ACHN (cell line): ENCODE measurements at regions not wholly inside any gene's neighbourhood (a gene's known extent, or its start where the extent isn't known, plus 50 kb on each side); places are given as distances from the start of the nearest gene placed in this dataset.

ENCODE experiments used
- DNase-seq: peaks from one replicate; pipeline ENCODE4 v3.0.0-alpha.2; 2015
- in situ Hi-C: cut with HindIII; loops from 2 replicates; pipeline ENCODE4 v1.10.0; 2017; ENCODE audit warnings: low sequenced_read_pairs, low pct_ligation_motif_present, low pct_unique_long_range_greater_than_20kb

- in situ Hi-C loops = no loop called here
- DNase-seq = no peak
Measured at GRCh38 chrX:118167361-118167760, 50.8 kb upstream of the KLHL13 start.

DNA sequence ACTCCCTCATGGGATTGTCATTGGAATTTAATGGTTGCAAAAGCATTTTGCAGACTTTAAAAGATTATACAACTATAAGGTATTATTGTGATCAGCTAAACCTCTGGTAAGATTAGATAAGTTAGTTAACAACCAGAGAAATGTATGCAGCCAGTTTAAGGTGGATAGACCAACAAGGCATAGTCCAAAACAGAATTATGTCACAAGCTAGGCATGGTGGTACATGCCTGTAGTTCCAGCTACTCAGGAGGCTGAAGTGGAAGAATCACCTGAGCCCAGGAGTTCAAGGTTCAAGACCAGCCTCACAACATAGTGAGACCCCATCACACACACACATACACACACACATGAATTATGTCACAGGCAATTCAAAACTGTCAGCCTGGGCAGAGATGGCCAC is 54.7 kb upstream of the KLHL13 start:
- in situ Hi-C loops = no loop called here

GRCh38 chrX:118174516-118175098 is 58.0 kb upstream of the KLHL13 start:
- DNase-seq = no peak
- in situ Hi-C loops = no loop called here

More for the DNA sequence above, 54.7 kb upstream of the KLHL13 start:
- no peak for DNase-seq

GRCh38 chrX:118177708-118178107 is 61.1 kb upstream of the KLHL13 start:
- DNase-seq = no peak
- in situ Hi-C loops = no loop called here

DNA sequence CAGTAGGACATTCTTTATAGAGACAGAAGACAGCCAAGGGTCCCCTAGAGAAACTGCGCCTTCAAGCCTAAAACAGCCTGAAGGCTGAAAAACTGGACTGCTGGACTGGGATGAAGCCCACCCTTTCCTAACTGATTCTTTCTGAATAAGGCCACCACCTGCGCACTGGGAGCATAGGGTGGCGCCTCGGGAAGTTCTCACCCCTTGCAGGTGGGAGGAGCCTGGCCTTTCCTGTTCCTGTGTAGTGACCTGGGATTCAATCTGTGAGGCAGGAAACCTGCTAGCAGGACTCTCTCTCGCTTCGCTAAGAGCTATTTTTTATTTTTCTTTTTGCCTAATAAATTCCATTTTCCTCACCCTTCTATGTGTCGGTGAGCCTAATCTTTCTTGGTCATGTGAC is 61.8 kb upstream of the KLHL13 start:
- DNase-seq = no peak
- in situ Hi-C loops = no loop called here

- DNase-seq = no peak
- in situ Hi-C loops = no loop called here
Measured at GRCh38 chrX:118179161-118179560, 62.6 kb upstream of the KLHL13 start.

DNA sequence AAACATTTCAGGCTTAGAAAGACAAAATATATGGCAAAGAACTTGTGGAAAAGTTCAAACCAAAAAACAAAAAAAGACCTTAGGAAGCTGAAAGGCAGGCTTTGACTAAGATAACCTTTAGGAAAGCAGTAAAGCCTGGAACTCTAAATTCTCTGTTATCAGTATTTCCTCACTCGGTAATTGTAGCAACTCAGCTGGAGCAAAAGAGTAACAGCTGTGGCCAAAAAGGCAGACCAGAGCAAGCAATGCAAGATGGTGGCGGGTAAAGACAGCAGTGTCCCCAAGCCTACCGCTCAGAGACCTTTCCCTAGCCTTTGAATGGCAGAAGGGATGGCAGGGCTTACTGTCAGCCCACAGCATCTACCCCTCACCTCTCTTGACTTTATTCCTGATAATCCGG is 63.1 kb upstream of the KLHL13 start:
- in situ Hi-C loops = no loop called here
- no peak for DNase-seq

GRCh38 chrX:118181030-118181429 is 64.4 kb upstream of the KLHL13 start:
- DNase-seq = peak; percentile 23
- in situ Hi-C loops = no loop called here

DNA sequence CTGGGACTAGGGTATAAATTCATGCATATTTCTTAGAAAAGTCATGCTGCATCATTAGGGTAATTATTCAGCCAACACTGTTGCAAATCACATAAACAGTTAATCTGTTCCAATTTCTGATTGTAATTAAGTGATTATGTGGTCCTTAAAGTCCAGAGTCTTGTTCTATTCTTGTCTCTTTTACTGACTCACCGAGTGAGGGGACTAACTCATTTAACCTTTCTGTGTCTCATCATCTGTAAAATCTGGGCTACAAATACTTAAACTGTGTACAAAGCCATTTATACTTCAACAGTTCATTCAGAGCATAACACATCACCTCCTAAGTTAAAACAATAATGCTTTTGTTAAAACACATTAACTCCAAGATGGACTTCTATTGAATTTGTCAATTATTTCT is 65.4 kb upstream of the KLHL13 start:
- in situ Hi-C loops = no loop called here
- DNase-seq = no peak

GRCh38 chrX:118182681-118183080 is 66.1 kb upstream of the KLHL13 start:
- in situ Hi-C loops = no loop called here
- DNase-seq = no peak

DNA sequence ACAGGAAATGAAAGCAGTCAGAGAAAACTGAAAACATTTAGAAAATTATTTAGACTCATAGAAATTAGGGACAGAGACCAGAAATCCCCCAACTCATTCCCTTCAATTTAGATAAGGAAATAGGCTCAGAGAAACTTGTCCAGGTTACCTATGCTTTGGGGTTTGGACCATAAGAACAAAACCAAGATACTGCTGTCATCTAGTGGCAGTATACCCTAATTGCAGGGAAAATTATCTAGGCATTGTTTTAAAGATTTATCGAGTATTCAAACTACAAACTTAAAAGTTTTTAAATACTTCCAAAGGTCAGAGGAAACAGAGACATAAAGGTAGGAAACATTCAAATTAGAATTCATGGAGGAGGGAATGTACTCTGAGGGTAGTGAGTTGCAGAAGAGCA is 67.0 kb upstream of the KLHL13 start:
- in situ Hi-C loops = no loop called here
- no peak for DNase-seq

DNA sequence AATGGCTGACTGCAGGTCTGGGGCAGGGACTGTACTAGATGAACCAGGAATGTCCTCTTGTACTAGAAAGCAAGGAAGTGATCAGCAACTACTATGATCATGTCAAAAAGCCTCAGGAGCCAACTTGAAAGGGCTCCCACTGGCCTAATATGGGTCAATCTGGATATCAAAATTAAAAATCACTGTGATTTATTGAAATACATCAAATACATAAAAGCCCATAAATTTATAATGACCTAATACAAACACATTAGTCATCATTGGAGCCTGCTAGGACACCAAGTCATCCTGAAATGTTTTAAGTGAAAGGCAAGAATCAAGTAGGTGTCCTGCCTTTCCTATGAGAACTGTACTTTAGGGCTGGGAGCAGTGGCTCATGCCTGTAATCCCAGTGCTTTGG is 70.5 kb upstream of the KLHL13 start:
- no peak for DNase-seq
- in situ Hi-C loops = no loop called here

DNA sequence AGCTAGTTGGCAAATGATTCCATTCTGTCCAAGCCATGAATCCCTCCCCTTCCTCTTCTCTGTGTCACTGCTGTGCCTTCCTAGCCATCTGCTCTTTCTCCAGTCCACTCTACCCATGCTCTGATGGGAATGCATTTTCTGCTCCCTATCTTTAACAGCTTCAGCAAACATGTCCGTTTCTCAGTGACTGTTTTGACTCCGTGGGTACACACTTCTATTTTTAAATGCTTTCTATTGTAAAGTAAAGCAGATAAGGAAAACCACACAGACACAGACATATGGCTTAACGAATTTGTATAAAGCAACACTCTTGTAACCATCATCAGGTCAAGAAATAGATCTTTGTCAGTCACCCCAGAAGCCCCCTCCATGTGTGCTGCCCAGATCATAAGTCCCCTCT is 72.4 kb upstream of the KLHL13 start:
- DNase-seq = no peak
- in situ Hi-C loops = no loop called here

DNA sequence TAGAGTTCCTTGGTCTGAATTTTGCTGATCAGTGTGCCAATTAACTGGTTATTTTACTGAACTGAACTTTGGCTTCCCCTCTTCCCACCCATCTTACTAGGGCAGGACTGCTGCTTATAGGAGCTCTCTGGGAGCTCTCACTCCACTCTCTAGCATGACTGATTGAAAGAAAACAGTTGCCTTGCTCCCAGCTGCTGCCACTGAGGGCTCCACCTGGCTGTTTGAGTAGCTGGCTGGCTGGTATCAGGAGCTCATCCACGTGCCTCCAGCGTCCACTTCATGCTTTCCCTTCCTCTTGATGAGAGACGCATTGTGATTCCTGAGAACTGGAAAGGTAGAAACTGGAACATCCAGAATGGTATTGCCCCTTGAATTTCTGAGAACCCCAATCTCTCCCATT is 73.0 kb upstream of the KLHL13 start:
- no peak for DNase-seq

GRCh38 chrX:118197730-118198129 is 81.1 kb upstream of the KLHL13 start:
- no peak for DNase-seq
- in situ Hi-C loops = no loop called here

More for the DNA sequence above, 73.0 kb upstream of the KLHL13 start:
- in situ Hi-C loops = no loop called here

DNA sequence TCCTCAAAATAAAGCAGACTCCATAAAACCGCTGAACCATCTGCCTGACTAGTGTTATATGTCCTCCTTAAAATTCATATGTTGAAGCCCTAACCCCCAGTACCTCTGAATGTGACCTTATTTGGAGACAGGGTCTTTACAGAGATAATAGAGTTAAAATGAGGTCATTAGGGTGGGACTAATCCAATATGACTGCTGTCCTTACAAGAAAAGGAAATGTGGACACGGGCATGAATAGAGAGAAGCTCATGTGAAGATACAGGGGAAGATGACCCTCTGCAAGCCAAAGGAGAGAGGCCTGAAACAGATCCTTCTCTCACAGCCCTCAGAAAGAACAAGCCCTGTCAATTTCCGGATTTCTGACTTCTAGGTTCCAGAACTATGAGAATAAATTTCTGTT is 82.0 kb upstream of the KLHL13 start:
- in situ Hi-C loops = no loop called here
- no peak for DNase-seq

GRCh38 chrX:118199997-118200396 is 83.4 kb upstream of the KLHL13 start:
- no peak for DNase-seq
- in situ Hi-C loops = no loop called here

GRCh38 chrX:118205421-118206395 is 89.1 kb upstream of the KLHL13 start:
- DNase-seq = no peak
- in situ Hi-C loops = no loop called here

GRCh38 chrX:118207831-118208453 is 91.3 kb upstream of the KLHL13 start:
- DNase-seq = no peak
- in situ Hi-C loops = no loop called here

DNA sequence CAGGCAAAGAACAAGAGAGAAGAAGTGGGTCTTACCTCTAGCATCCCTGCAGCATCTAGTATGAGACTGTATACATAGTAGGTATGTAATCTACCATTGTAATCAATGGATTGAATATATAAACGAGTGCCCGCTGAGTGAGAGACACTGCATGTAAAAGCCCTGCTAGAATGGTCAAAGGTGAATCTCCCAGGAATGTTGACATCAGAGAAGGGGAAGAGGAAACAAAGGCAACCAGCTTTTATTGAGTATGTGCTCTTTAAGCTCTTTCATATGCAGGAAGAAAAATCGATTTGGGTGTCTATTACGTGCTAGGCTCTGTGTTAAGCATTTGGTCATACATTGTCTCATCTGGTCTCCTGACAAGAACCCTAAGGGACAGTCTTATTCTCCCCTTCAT is 91.9 kb upstream of the KLHL13 start:
- in situ Hi-C loops = no loop called here
- no peak for DNase-seq
